Liver (tissue), 8 donors: ENCODE measurements at regions not wholly inside any gene's neighbourhood (a gene's known extent, or its start where the extent isn't known, plus 50 kb on each side); places are given as distances from the start of the nearest gene placed in this dataset.

Experiments used
- DNase-seq: peaks from one replicate; pipeline ENCODE4 v3.0.0-alpha.2; 2017; ENCODE audit warnings: low spot score
- H3K27ac ChIP-seq, 2 donors: one replicate each; pipeline ENCODE4 v1.7.0; 2013; ENCODE audit warnings: inconsistent platforms in 2 of 2, low read length in 2 of 2, control low read depth in 1 of 2, low read depth in 1 of 2, mild to moderate bottlenecking in 1 of 2
- H3K27me3 ChIP-seq, 4 donors: one replicate each; pipeline versions ENCODE4 v1.6.1 to v1.7.0; 2013; ENCODE audit warnings: low read length in 3 of 4, inconsistent platforms in 1 of 4, mild to moderate bottlenecking in 1 of 4, moderate library complexity in 1 of 4; ENCODE audit not compliant: control insufficient read depth in 4 of 4, insufficient read depth in 4 of 4
- H3K36me3 ChIP-seq, 4 donors: one replicate each; pipeline versions ENCODE4 v1.6.1 to v1.7.0; 2013; ENCODE audit warnings: low read length in 3 of 4, mild to moderate bottlenecking in 3 of 4, low read depth in 1 of 4, moderate library complexity in 1 of 4; ENCODE audit not compliant: control insufficient read depth in 4 of 4, insufficient read depth in 3 of 4
- H3K4me1 ChIP-seq, 4 donors: one replicate each; pipeline versions ENCODE4 v1.6.1 to v1.7.0; 2013; ENCODE audit warnings: low read length in 3 of 4, mild to moderate bottlenecking in 3 of 4, moderate library complexity in 1 of 4; ENCODE audit not compliant: control insufficient read depth in 4 of 4, insufficient read depth in 4 of 4
- H3K4me3 ChIP-seq, 3 donors: one replicate each; pipeline versions ENCODE4 v1.6.1 to v1.7.0; 2013; ENCODE audit warnings: low read length in 3 of 3, control low read depth in 1 of 3, low read depth in 1 of 3, mild to moderate bottlenecking in 1 of 3
- H3K9ac ChIP-seq, 2 donors: one replicate each; pipeline ENCODE4 v1.7.0; 2013; ENCODE audit warnings: low read length in 2 of 2, mild to moderate bottlenecking in 2 of 2, moderate library complexity in 2 of 2, control low read depth in 1 of 2, low read depth in 1 of 2
- H3K9me3 ChIP-seq, 4 donors: one replicate each; pipeline versions ENCODE4 v1.6.1 to v1.7.0; 2013; ENCODE audit warnings: low read length in 3 of 4; ENCODE audit not compliant: control insufficient read depth in 4 of 4
- CTCF ChIP-seq: fragments of 150-350 bp; IDR thresholded peaks from 2 replicates; pipeline ENCODE4 v1.5.1; 2017; ENCODE audit warnings: improper control_type of control experiment, low read depth, low read length; ENCODE audit not compliant: missing input control
- EGR1 ChIP-seq, 2 donors: IDR thresholded peaks; 2 replicates each; pipeline ENCODE4 v1.6.1; 2016 to 2018; ENCODE audit warnings: antibody characterized with exemption in 2 of 2, low read depth in 2 of 2
- GABPA ChIP-seq, 2 donors: IDR thresholded peaks in 1 of 2; conservative IDR thresholded peaks in 1 of 2; 2 replicates each; pipeline ENCODE4 v1.6.1; 2016; ENCODE audit warnings: antibody characterized with exemption in 2 of 2, mild to moderate bottlenecking in 1 of 2, moderate library complexity in 1 of 2
- HNF4A ChIP-seq, 2 donors: conservative IDR thresholded peaks; 2 replicates each; pipeline ENCODE4 v1.6.1; 2016; ENCODE audit warnings: antibody characterized with exemption in 2 of 2, mild to moderate bottlenecking in 2 of 2
- JUND ChIP-seq, 2 donors: IDR thresholded peaks; 2 replicates each; pipeline ENCODE4 v1.6.1; 2016; ENCODE audit warnings: antibody characterized with exemption in 2 of 2
- NR2F2 ChIP-seq: IDR thresholded peaks from 2 replicates; pipeline ENCODE4 v1.6.1; 2016; ENCODE audit warnings: antibody characterized with exemption
- REST ChIP-seq: IDR thresholded peaks from 2 replicates; pipeline ENCODE4 v1.6.1; 2016; ENCODE audit warnings: antibody characterized with exemption, mild to moderate bottlenecking
- RXRA ChIP-seq, 2 donors: IDR thresholded peaks; 2 replicates each; pipeline ENCODE4 v1.6.1; 2017 to 2018; ENCODE audit warnings: antibody characterized with exemption in 2 of 2, mild to moderate bottlenecking in 1 of 2
- SP1 ChIP-seq: IDR thresholded peaks from 2 replicates; pipeline ENCODE4 v1.6.1; 2018; ENCODE audit warnings: antibody characterized with exemption, mild to moderate bottlenecking
- TAF1 ChIP-seq: conservative IDR thresholded peaks from 2 replicates; pipeline ENCODE4 v1.6.1; 2016; ENCODE audit warnings: antibody characterized with exemption, mild to moderate bottlenecking
- YY1 ChIP-seq: IDR thresholded peaks from 2 replicates; pipeline ENCODE4 v1.6.1; 2016; ENCODE audit warnings: antibody characterized with exemption, mild to moderate bottlenecking
- WGBS: extraction: QIAGEN DNeasy Blood & Tissue Kit; methylation state at CpG from one replicate; pipeline ENCODE4 v1.1.7; 2013; 5-methylcytosine and 5-hydroxymethylcytosine counted together
- TF ChIP-seq, protein P1 (sequence below): IDR thresholded peaks from 2 replicates; pipeline ENCODE4 v1.6.1; 2016; ENCODE audit warnings: antibody characterized with exemption
- donor health status: healthy.
- donor health status: healthy.
- donor health status: healthy.
- donor health status: healthy.
- donor health status: healthy.

DNA sequence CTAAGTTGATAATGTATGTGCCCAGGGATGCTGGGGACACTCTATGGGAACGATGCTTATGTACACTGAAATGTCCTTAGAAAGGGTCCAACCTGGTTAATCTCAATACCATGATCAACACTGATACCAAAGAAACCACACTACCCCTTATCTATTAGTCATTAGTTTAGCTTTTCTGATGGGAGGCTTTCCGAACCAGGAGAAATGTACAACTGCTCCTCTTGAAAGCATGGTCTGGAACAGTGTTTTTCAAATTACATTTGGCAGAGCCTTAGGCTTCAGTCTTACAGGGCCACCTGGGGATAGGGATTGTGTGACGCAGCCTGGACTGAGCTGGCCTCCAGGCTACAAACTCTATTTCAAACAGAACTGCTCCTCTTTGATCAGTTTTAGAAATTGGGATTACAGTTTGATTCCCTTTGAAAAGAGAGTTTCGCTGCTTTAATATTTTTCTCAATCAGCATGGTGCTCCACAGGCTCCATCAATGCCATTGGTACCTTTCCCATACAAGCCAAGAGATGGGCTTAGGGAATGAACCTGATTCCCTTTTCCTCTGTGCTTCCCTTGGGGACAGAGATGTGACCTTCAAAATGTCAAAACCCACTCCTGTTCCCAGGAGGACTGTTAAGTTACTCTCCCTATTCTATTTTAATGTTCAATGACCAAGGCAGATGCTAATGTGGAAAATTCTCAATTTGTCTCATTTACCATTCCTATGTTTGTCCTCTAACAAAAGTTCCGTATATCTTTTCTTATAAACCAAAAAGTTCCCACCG is 296.0 kb upstream of the ADAMTS9 start:
- TF ChIP-seq CTCF, result no peak
- no peak for TF ChIP-seq JUND (IDR thresholded peaks at IDR 0.05)
- TF ChIP-seq TAF1, result no peak
- TF ChIP-seq GABPA (IDR thresholded peaks at IDR 0.05 in 1 of 2, conservative IDR thresholded peaks at IDR 0.05 in 1 of 2), result no peak
- TF ChIP-seq REST, result no peak
- TF ChIP-seq EGR1 (IDR thresholded peaks at IDR 0.05; ENCODE audit: low read depth in 2 of 2), result no peak
- no peak for TF ChIP-seq SP1
- no peak for TF ChIP-seq RXRA (IDR thresholded peaks at IDR 0.05)
- TF ChIP-seq, protein P1, sequence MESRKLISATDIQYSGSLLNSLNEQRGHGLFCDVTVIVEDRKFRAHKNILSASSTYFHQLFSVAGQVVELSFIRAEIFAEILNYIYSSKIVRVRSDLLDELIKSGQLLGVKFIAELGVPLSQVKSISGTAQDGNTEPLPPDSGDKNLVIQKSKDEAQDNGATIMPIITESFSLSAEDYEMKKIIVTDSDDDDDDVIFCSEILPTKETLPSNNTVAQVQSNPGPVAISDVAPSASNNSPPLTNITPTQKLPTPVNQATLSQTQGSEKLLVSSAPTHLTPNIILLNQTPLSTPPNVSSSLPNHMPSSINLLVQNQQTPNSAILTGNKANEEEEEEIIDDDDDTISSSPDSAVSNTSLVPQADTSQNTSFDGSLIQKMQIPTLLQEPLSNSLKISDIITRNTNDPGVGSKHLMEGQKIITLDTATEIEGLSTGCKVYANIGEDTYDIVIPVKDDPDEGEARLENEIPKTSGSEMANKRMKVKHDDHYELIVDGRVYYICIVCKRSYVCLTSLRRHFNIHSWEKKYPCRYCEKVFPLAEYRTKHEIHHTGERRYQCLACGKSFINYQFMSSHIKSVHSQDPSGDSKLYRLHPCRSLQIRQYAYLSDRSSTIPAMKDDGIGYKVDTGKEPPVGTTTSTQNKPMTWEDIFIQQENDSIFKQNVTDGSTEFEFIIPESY, result no peak
- TF ChIP-seq HNF4A (conservative IDR thresholded peaks at IDR 0.05), result no peak
- Histone ChIP-seq H3K4me3 (no peak overlapping the region), H3K27ac (no peak overlapping the region), H3K9ac (no peak overlapping the region), H3K27me3 (no peaks in the 10 kb centered on the region), H3K36me3 (no peaks in the 10 kb centered on the region), H3K9me3 (no peaks in the 10 kb centered on the region), H3K4me1 (no peaks in the 10 kb centered on the region)
- DNase-seq, result no peak
- whole genome bisulfite sequencing, result 82% methylated on average over 6 of the region's 6 CpGs

DNA sequence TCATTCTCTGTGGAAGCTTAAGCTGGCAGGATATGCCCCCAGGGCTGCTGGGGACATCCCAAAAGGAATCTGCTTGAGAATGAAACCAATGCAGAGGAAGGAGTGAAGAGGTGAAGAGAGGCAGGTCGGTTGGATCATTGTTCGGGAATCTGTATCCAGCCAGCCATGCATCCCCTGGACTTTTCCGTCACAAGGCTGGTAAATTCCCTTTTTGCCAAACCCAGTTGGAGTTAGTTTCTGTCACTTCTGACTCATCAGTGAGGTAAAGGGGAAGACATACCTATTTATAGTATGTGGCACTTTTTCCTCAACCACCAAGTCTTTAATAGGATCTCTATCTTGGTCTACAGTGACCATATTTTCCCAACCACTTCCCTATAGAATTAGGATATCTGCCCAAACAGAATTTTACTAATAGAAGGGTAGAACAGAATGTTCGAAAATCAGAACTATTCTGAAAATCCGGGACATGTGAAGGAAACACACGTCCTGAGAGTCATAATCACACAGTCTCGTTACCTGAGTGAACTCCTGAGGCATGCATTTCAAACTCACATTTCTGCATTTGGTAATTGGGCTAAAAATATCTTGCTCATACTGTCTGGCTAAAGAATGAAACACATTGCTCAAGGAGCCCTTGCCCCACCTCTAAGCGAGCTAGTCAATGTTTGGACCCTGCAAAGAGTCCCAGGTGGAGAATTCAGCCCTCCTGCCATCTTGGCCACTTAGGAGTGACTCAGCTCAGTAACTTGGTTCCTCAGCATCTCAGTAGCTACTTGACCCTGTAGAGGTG is 289.7 kb upstream of the ADAMTS9 start:
- Histone ChIP-seq H3K4me3 (no peak overlapping the region), H3K36me3 (no peaks in the 10 kb centered on the region), H3K4me1 (no peaks in the 10 kb centered on the region), H3K27ac (no peak overlapping the region), H3K9ac (no peak overlapping the region), H3K27me3 (no peaks in the 10 kb centered on the region), H3K9me3 (peaks cover 0 to 2% (median 0%) of the 10 kb centered on the region in 4 donors)
- TF ChIP-seq REST, result no peak
- no peak for TF ChIP-seq NR2F2
- TF ChIP-seq YY1, result no peak
- no peak for TF ChIP-seq HNF4A (conservative IDR thresholded peaks at IDR 0.05)
- 86% methylated on average over 8 of the region's 8 CpGs for WGBS
- DNase-seq, result no peak
